Breast epithelium (tissue), 3 donors: ENCODE measurements at regions not wholly inside any gene's neighbourhood (a gene's known extent, or its start where the extent isn't known, plus 50 kb on each side); places are given as distances from the start of the nearest gene placed in this dataset.

Experiments
- CTCF ChIP-seq, 3 donors: fragments of 450-650 bp; IDR thresholded peaks; one replicate each; pipeline ENCODE4 v1.5.1; 2016 to 2017; ENCODE audit warnings: antibody characterized with exemption in 3 of 3, mild to moderate bottlenecking in 3 of 3, moderate library complexity in 3 of 3
- POLR2A ChIP-seq: fragments of 450-650 bp; IDR thresholded peaks from one replicate; pipeline ENCODE4 v1.6.1; 2016; ENCODE audit warnings: antibody characterized with exemption, mild to moderate bottlenecking, moderate library complexity
- POLR2AphosphoS5 ChIP-seq, 3 donors: sonication (generic); formaldehyde crosslinking; IDR thresholded peaks; one replicate each; pipeline ENCODE4 v1.6.1; 2017; ENCODE audit warnings: antibody characterized with exemption in 3 of 3

DNA sequence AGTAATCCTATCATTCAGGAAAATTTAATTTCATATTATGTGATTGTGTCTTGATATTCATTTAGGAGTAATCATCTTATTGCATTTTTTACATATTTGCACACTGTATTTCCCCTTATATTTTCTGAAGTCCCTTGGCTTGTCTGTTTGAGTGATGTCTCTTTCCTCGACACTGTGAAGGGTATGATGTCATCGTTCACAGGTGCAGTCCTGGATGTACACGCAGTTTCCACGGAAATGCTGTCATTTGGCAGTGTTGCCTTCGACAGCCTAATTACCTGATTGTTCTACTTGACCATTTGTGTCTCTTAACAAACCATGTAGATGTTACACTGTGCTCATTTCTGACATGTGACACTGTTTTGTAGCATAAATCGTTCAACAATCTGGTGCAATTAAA, 1277.0 kb downstream of the TMEM121 start:
- no peak for TF ChIP-seq CTCF (IDR thresholded peaks at IDR 0.05)
- no peak for TF ChIP-seq POLR2AphosphoS5 (IDR thresholded peaks at IDR 0.05)
- TF ChIP-seq POLR2A = no peak
